Prostate gland (tissue), 2 donors: ENCODE measurements at regions not wholly inside any gene's neighbourhood (a gene's known extent, or its start where the extent isn't known, plus 50 kb on each side); places are given as distances from the start of the nearest gene placed in this dataset.

ENCODE experiments used
- DNase-seq: peaks from one replicate; pipeline ENCODE4 v3.0.0-alpha.2; 2019; ENCODE audit warnings: low spot score
- H3K27ac ChIP-seq, 2 donors: fragments of 200-600 bp; sonication (generic); 2 replicates each; pipeline ENCODE4 v1.5.1; 2017 to 2019
- H3K27me3 ChIP-seq: fragments of 200-600 bp; sonication (generic); replicated peaks from 2 replicates; pipeline ENCODE4 v1.5.1; 2019; ENCODE audit not compliant: insufficient read depth
- H3K36me3 ChIP-seq, 2 donors: fragments of 200-600 bp; sonication (generic); 1 replicate in 1 of 2; 2 replicates in 1 of 2; pipeline versions ENCODE4 v1.5.1 to v1.8.1; 2017 to 2019
- H3K4me1 ChIP-seq: fragments of 200-600 bp; sonication (generic); replicated peaks from 2 replicates; pipeline ENCODE4 v1.5.1; 2019
- H3K4me3 ChIP-seq, 2 donors: fragments of 200-600 bp; sonication (generic); 2 replicates each; pipeline ENCODE4 v1.5.1; 2017 to 2019
- H3K9me3 ChIP-seq: fragments of 200-600 bp; sonication (generic); 2 replicates; pipeline ENCODE4 v1.5.1; 2017
- POLR2A ChIP-seq: fragments of 450-650 bp; IDR thresholded peaks from one replicate; pipeline ENCODE4 v1.6.1; 2016; ENCODE audit warnings: antibody characterized with exemption, mild to moderate bottlenecking
- POLR2AphosphoS5 ChIP-seq: sonication (generic); formaldehyde crosslinking; IDR thresholded peaks from one replicate; pipeline ENCODE4 v1.6.1; 2017; ENCODE audit warnings: antibody characterized with exemption
- WGBS: methylation state at CpG from one replicate; pipeline ENCODE4 v1.1.5; 2018; 5-methylcytosine and 5-hydroxymethylcytosine counted together
- intact Hi-C: fragments of 100-400 bp; cut with DNase I; formaldehyde crosslinking; loops from one replicate; pipeline ENCODE4 v1.14.2; 2022
- TF ChIP-seq, protein P1 (sequence below), 4 experiments: fragments of 200-600 bp in 2 of 4; fragments of 450-650 bp in 2 of 4; sonication (generic) in 2 of 4; IDR thresholded peaks; 1 replicate in 3 of 4; 2 replicates in 1 of 4; pipeline ENCODE4 v1.5.1; 2016 to 2019; ENCODE audit warnings: antibody characterized with exemption in 4 of 4, mild to moderate bottlenecking in 2 of 4, moderate library complexity in 2 of 4

DNA sequence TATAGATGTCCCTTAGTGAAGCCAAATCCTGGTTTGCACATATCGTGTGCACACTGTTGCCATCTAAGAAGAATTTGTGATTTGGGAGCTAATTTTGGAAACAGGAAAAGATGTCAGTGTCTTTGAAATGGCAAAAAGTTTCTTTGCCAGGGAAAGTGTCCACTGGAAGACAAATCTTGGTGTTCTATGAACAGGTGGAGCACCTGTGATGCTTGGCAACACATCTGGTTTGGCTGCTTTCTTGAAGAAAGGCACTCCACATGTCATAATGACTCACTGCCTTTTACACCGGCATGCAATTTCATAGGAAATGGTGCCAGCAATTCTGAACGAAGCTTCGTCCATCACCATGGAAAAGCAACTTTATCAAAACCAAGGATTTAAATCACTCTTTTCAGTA, 1040.0 kb upstream of the MAP3K7 start:
- H3K4me3 ChIP-seq: no peak overlapping the region
- intact Hi-C loops: no loop called here
- 57% methylated on average over 4 of the region's 4 CpGs for WGBS
- H3K27ac ChIP-seq: no peak overlapping the region
- no peaks in the 10 kb centered on the region for H3K9me3 ChIP-seq
- H3K27me3 ChIP-seq: no peaks in the 10 kb centered on the region
- DNase-seq: no peak
- no peaks in the 10 kb centered on the region for H3K36me3 ChIP-seq
- no peaks in the 10 kb centered on the region for H3K4me1 ChIP-seq
- TF ChIP-seq POLR2AphosphoS5 (no peak), POLR2A (no peak)
- TF ChIP-seq, protein P1, sequence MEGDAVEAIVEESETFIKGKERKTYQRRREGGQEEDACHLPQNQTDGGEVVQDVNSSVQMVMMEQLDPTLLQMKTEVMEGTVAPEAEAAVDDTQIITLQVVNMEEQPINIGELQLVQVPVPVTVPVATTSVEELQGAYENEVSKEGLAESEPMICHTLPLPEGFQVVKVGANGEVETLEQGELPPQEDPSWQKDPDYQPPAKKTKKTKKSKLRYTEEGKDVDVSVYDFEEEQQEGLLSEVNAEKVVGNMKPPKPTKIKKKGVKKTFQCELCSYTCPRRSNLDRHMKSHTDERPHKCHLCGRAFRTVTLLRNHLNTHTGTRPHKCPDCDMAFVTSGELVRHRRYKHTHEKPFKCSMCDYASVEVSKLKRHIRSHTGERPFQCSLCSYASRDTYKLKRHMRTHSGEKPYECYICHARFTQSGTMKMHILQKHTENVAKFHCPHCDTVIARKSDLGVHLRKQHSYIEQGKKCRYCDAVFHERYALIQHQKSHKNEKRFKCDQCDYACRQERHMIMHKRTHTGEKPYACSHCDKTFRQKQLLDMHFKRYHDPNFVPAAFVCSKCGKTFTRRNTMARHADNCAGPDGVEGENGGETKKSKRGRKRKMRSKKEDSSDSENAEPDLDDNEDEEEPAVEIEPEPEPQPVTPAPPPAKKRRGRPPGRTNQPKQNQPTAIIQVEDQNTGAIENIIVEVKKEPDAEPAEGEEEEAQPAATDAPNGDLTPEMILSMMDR (IDR thresholded peaks at IDR 0.05): no peak

DNA sequence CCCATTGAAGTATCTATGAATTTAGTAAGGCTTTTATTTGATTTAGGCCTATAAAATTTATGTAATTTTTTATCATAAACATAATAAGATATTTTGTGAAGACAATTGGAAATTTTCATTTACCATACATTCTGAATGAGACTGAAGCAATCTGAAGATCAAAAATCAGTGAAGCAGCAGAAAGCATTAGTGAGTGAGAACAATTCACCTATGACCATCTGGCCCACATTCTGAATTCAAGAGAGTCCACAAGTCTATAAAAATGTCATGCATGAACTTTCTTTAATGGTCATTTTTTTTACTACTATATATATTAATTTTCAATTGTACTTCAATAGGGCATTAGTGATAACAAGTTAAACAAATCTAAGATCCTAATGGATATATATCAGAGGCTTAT, 1026.6 kb upstream of the MAP3K7 start:
- H3K36me3 ChIP-seq: no peaks in the 10 kb centered on the region

DNA sequence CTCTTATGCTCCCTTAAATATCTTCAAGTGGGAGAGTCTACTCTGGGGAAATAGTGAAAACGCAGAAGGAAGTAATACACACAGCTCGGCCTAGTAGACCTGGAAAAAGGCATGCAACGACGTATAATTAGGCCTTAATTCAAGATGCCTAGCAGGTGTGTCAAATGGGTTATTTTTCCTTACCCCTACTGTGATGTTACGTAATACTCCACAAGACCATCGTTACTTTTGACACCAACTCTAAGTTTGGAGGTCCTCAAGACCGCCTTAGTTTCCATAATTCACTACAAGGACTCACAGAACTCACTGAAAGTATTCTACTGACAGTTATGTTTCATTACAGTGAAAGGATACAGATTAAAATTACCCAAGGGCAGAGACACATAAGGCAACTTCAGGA, 1024.3 kb upstream of the MAP3K7 start:
- no peaks in the 10 kb centered on the region for H3K4me1 ChIP-seq
- H3K27ac ChIP-seq: no peak overlapping the region
- no peaks in the 10 kb centered on the region for H3K36me3 ChIP-seq
- no peak overlapping the region for H3K4me3 ChIP-seq
- 87% methylated on average over 7 of the region's 7 CpGs for WGBS
- H3K27me3 ChIP-seq: no peaks in the 10 kb centered on the region
- H3K9me3 ChIP-seq: no peaks in the 10 kb centered on the region
- TF ChIP-seq POLR2AphosphoS5: no peak
- TF ChIP-seq, protein P1 (IDR thresholded peaks at IDR 0.05): no peak
- no peak for TF ChIP-seq POLR2A
- no peak for DNase-seq
- intact Hi-C loops: no loop called here

More for the DNA sequence above, 1026.6 kb upstream of the MAP3K7 start:
- intact Hi-C loops: no loop called here
- H3K9me3 ChIP-seq: no peaks in the 10 kb centered on the region
- no peak overlapping the region for H3K4me3 ChIP-seq
- H3K27ac ChIP-seq: no peak overlapping the region
- H3K4me1 ChIP-seq: no peaks in the 10 kb centered on the region
- TF ChIP-seq POLR2A: no peak
- DNase-seq: no peak
- H3K27me3 ChIP-seq: no peaks in the 10 kb centered on the region

DNA sequence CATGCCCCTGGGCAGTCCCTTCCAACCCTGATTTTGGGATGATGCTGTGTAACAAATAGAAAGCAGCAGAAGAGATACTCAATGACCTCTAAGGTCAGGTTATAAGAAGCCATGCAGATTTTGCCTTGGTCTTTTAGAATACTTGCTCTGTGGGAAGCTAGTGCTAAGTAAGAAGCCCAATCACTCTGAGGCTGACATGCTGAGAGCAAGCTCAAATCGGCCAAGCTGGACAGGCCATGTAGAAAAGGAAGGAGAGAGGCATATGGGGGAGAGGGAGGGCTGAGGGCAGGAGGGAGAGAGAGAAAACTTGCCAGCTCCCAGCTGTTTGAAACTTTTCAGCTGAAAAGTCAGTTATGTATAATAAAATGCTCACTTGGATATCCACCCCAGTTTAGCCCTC, 1021.6 kb upstream of the MAP3K7 start:
- no peaks in the 10 kb centered on the region for H3K36me3 ChIP-seq
- 56% methylated on average over 1 of the region's 1 CpG for WGBS
- no peak overlapping the region for H3K27ac ChIP-seq
- intact Hi-C loops: no loop called here
- H3K4me1 ChIP-seq: no peaks in the 10 kb centered on the region
- DNase-seq: no peak
- TF ChIP-seq POLR2A (no peak), POLR2AphosphoS5 (no peak)
- TF ChIP-seq, protein P1 (IDR thresholded peaks at IDR 0.05): no peak
- no peak overlapping the region for H3K4me3 ChIP-seq
- no peaks in the 10 kb centered on the region for H3K27me3 ChIP-seq
- no peaks in the 10 kb centered on the region for H3K9me3 ChIP-seq

DNA sequence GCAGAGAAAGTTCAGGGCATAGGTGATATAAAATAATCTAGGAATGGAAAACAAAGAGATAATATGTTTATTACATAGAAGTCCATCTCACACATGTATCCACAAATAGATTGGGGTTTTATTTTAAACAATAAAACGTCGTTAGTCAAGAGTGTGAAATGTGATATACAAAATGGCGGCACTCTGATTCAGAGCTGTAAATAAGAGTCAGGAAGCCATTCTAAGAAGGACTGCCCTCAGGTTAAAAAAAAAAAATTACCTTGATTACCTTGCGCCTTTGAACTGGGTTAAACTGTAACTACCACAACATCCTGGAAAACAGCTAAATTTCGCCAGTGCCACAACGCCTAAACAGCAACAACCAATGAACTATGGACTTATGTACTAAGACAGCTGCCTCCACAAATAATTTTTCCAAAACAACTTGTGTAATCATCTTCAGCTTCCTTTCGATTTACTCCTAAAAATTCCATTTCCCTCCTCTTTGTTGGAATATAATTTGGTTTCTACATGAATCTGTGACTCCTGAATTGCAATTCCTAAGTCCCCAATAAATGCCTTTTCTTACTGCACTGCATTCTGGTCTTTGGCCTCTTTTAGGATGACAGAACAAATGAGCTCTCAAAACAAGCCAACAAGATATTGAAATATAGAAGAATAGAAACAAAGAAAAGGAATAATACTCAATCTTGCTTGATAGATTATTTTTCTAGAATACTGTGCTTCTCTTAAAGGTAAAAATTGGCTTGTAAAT, 1019.5 kb upstream of the MAP3K7 start:
- Histone ChIP-seq H3K4me1 (no peaks in the 10 kb centered on the region), H3K4me3 (no peak overlapping the region), H3K27me3 (no peaks in the 10 kb centered on the region), H3K9me3 (no peaks in the 10 kb centered on the region), H3K27ac (no peak overlapping the region), H3K36me3 (no peaks in the 10 kb centered on the region)
- TF ChIP-seq, protein P1 (IDR thresholded peaks at IDR 0.05): no peak
- TF ChIP-seq POLR2AphosphoS5 (no peak), POLR2A (no peak)
- 81% methylated on average over 7 of the region's 7 CpGs for WGBS
- no peak for DNase-seq
- intact Hi-C loops: no loop called here
